Gastrocnemius medialis (tissue), 4 donors: ENCODE measurements at regions not wholly inside any gene's neighbourhood (a gene's known extent, or its start where the extent isn't known, plus 50 kb on each side); places are given as distances from the start of the nearest gene placed in this dataset.

ENCODE experiments used
- ATAC-seq, 2 donors: fragments of 150-250 bp; one replicate each; pipeline ENCODE4 v1.9.1; 2016
- DNase-seq, 2 donors: peaks; one replicate each; pipeline ENCODE4 v3.0.0-alpha.2; 2019
- H3K27ac ChIP-seq, 4 donors: fragments of 200-600 bp; sonication (generic); 1 replicate in 1 of 4; 2 replicates in 3 of 4; pipeline ENCODE4 v1.5.1; 2016 to 2018; ENCODE audit warnings: mild to moderate bottlenecking in 2 of 4, moderate library complexity in 1 of 4
- H3K27me3 ChIP-seq, 3 donors: fragments of 200-600 bp; sonication (generic) in 2 of 3; 1 replicate in 1 of 3; 2 replicates in 2 of 3; pipeline versions ENCODE4 v1.5.1 to v1.6.0; 2016 to 2019; ENCODE audit warnings: mild to moderate bottlenecking in 1 of 3, moderate library complexity in 1 of 3
- H3K36me3 ChIP-seq, 2 donors: fragments of 200-600 bp; sonication (generic) in 1 of 2; one replicate each; pipeline ENCODE4 v1.5.1; 2017 to 2018
- H3K4me1 ChIP-seq, 2 donors: fragments of 200-600 bp; sonication (generic) in 1 of 2; one replicate each; pipeline ENCODE4 v1.5.1; 2016 to 2017; ENCODE audit warnings: mild to moderate bottlenecking in 2 of 2
- H3K4me3 ChIP-seq, 4 donors: fragments of 200-600 bp; sonication (generic) in 3 of 4; 1 replicate in 1 of 4; 2 replicates in 3 of 4; pipeline ENCODE4 v1.5.1; 2016 to 2019; ENCODE audit warnings: mild to moderate bottlenecking in 2 of 4
- H3K9me3 ChIP-seq, 3 donors: fragments of 200-600 bp; sonication (generic) in 2 of 3; 1 replicate in 1 of 3; 2 replicates in 2 of 3; pipeline ENCODE4 v1.5.1; 2016 to 2019
- CTCF ChIP-seq, 5 experiments: fragments of 450-650 bp in 3 of 5; fragments of 200-600 bp in 2 of 5; sonication (generic) in 2 of 5; IDR thresholded peaks in 4 of 5; conservative IDR thresholded peaks in 1 of 5; 1 replicate in 4 of 5; 2 replicates in 1 of 5; pipeline ENCODE4 v1.5.1; 2016 to 2019; ENCODE audit warnings: antibody characterized with exemption in 5 of 5, mild to moderate bottlenecking in 3 of 5, moderate library complexity in 3 of 5
- POLR2A ChIP-seq, 2 donors: fragments of 450-650 bp; IDR thresholded peaks; one replicate each; pipeline ENCODE4 v1.6.1; 2017; ENCODE audit warnings: antibody characterized with exemption in 2 of 2, mild to moderate bottlenecking in 2 of 2, moderate library complexity in 2 of 2
- in situ Hi-C, 4 donors: fragments of 200-750 bp; cut with MboI; loops; one replicate each; pipeline versions ENCODE4 v1.15.0 to v1.8.0; 2017; ENCODE audit warnings: low sequenced_read_pairs in 4 of 4
- intact Hi-C: fragments of 100-400 bp; cut with DNase I; formaldehyde crosslinking; loops from one replicate; pipeline ENCODE4 v1.15.1; 2023; ENCODE audit warnings: low total_unique reads

GRCh38 chr4:43999669-44000068 lies 448.9 kb downstream of the KCTD8 start:
- no peaks in the 10 kb centered on the region for H3K9me3 ChIP-seq
- intact Hi-C loops, result no loop called here
- no peaks in the 10 kb centered on the region for H3K36me3 ChIP-seq
- TF ChIP-seq POLR2A (IDR thresholded peaks at IDR 0.05), result no peak
- no peak for TF ChIP-seq CTCF (IDR thresholded peaks at IDR 0.05 in 4 of 5, conservative IDR thresholded peaks at IDR 0.05 in 1 of 5)
- no peaks in the 10 kb centered on the region for H3K4me1 ChIP-seq
- no peak overlapping the region for H3K27ac ChIP-seq
- ATAC-seq, result no peak
- no peak overlapping the region for H3K4me3 ChIP-seq
- no peak for DNase-seq
- no peaks in the 10 kb centered on the region for H3K27me3 ChIP-seq
- in situ Hi-C loops, result loop anchor here in 1 of 4 donors (10.0 kb wide), 1 partner anchor 65 kb away; no protein-coding TSS in a partner anchor

- Histone ChIP-seq H3K36me3 (no peaks in the 10 kb centered on the region), H3K27ac (no peak overlapping the region), H3K9me3 (no peaks in the 10 kb centered on the region), H3K27me3 (no peaks in the 10 kb centered on the region), H3K4me1 (no peaks in the 10 kb centered on the region), H3K4me3 (no peak overlapping the region)
- DNase-seq (no peak), ATAC-seq (no peak)
- TF ChIP-seq CTCF (IDR thresholded peaks at IDR 0.05 in 4 of 5, conservative IDR thresholded peaks at IDR 0.05 in 1 of 5), result no peak
- intact Hi-C loops, result no loop called here
- in situ Hi-C loops, result no loop called here
Measured at GRCh38 chr4:44002368-44002767, 446.2 kb downstream of the KCTD8 start.

GRCh38 chr4:44016570-44017421 lies 431.8 kb downstream of the KCTD8 start:
- no peaks in the 10 kb centered on the region for H3K4me1 ChIP-seq
- no peaks in the 10 kb centered on the region for H3K36me3 ChIP-seq
- no peaks in the 10 kb centered on the region for H3K27me3 ChIP-seq
- H3K9me3 ChIP-seq, result no peaks in the 10 kb centered on the region
- H3K4me3 ChIP-seq, result no peak overlapping the region
- intact Hi-C loops (no loop called here), in situ Hi-C loops (no loop called here)
- no peak overlapping the region for H3K27ac ChIP-seq
- DNase-seq (no peak), ATAC-seq (no peak)
- TF ChIP-seq CTCF (IDR thresholded peaks at IDR 0.05 in 4 of 5, conservative IDR thresholded peaks at IDR 0.05 in 1 of 5), result no peak
- no peak for TF ChIP-seq POLR2A (IDR thresholded peaks at IDR 0.05)

GRCh38 chr4:44017422-44017739 lies 431.2 kb downstream of the KCTD8 start:
- Histone ChIP-seq H3K4me1 (no peaks in the 10 kb centered on the region), H3K9me3 (no peaks in the 10 kb centered on the region), H3K4me3 (no peak overlapping the region), H3K27ac (no peak overlapping the region), H3K27me3 (no peaks in the 10 kb centered on the region), H3K36me3 (no peaks in the 10 kb centered on the region)
- ATAC-seq, result no peak
- TF ChIP-seq POLR2A (IDR thresholded peaks at IDR 0.05) (no peak), CTCF (IDR thresholded peaks at IDR 0.05 in 4 of 5, conservative IDR thresholded peaks at IDR 0.05 in 1 of 5) (no peak)
- in situ Hi-C loops (no loop called here), intact Hi-C loops (no loop called here)
- DNase-seq, result no peak

GRCh38 chr4:44019721-44020120 lies 428.9 kb downstream of the KCTD8 start:
- no peak overlapping the region for H3K27ac ChIP-seq
- no peak for ATAC-seq
- H3K27me3 ChIP-seq, result no peaks in the 10 kb centered on the region
- intact Hi-C loops (no loop called here), in situ Hi-C loops (no loop called here)
- H3K4me3 ChIP-seq, result no peak overlapping the region
- no peaks in the 10 kb centered on the region for H3K4me1 ChIP-seq
- H3K9me3 ChIP-seq, result no peaks in the 10 kb centered on the region
- H3K36me3 ChIP-seq, result no peaks in the 10 kb centered on the region
- TF ChIP-seq POLR2A (IDR thresholded peaks at IDR 0.05), result no peak
- no peak for TF ChIP-seq CTCF (IDR thresholded peaks at IDR 0.05 in 4 of 5, conservative IDR thresholded peaks at IDR 0.05 in 1 of 5)
- DNase-seq, result no peak
